HEK293 (cell line): ENCODE measurements at regions not wholly inside any gene's neighbourhood (a gene's known extent, or its start where the extent isn't known, plus 50 kb on each side); places are given as distances from the start of the nearest gene placed in this dataset.

Source experiments
- CTCF ChIA-PET: fragments of 350-600 bp; formaldehyde crosslinking; extraction: SDS; loops from one replicate; lab custom pipeline; 2021; ENCODE audit warnings: antibody characterized with exemption; lab: Yijun Ruan, JAX
- POLR2A ChIA-PET: fragments of 300-600 bp; formaldehyde crosslinking; extraction: SDS; loops from one replicate; lab custom pipeline; 2020; ENCODE audit warnings: antibody characterized with exemption, inconsistent platforms; lab: Yijun Ruan, JAX
- H3K27ac ChIP-seq: fragments of 200-500 bp; sonication (Bioruptor generic); 2 replicates; pipeline ENCODE4 v1.5.1; 2014; ENCODE audit warnings: low read depth, low read length, control low read depth, inconsistent platforms; ENCODE audit errors: extremely low read depth
- H3K36me3 ChIP-seq, 2 experiments: fragments of 200-500 bp in 1 of 2; sonication (Bioruptor generic) in 1 of 2; 1 replicate in 1 of 2; 2 replicates in 1 of 2; pipeline ENCODE4 v1.5.1; 2014 to 2017; ENCODE audit warnings: inconsistent platforms in 2 of 2, low read length in 2 of 2; ENCODE audit not compliant: control insufficient read depth in 2 of 2, insufficient read depth in 1 of 2
- H3K4me1 ChIP-seq: fragments of 200-500 bp; sonication (Bioruptor generic); 2 replicates; pipeline ENCODE4 v1.5.1; 2014; ENCODE audit warnings: mild to moderate bottlenecking, low read length, inconsistent platforms; ENCODE audit not compliant: control insufficient read depth, insufficient read depth
- H3K4me3 ChIP-seq: 2 replicates; pipeline ENCODE4 v1.5.1; 2011; ENCODE audit warnings: low read depth, mild to moderate bottlenecking, control low read depth, low read length, moderate library complexity
- H3K9me3 ChIP-seq: fragments of 200-500 bp; sonication (Bioruptor generic); 2 replicates; pipeline ENCODE4 v1.5.1; 2014; ENCODE audit warnings: low read depth, low read length, inconsistent platforms; ENCODE audit not compliant: control insufficient read depth, insufficient read depth
- IKZF3 ChIP-seq: fragments of 450-650 bp; IDR thresholded peaks from 2 replicates; pipeline ENCODE4 v1.5.0; 2018; ENCODE audit warnings: missing biosample characterization, mild to moderate bottlenecking, missing genetic modification characterization, moderate library complexity
- TRIM28 ChIP-seq: IDR thresholded peaks from 2 replicates; pipeline ENCODE4 v1.6.1; 2011; ENCODE audit warnings: low read length, control low read depth, borderline replicate concordance
- YY1 ChIP-seq: fragments of 450-650 bp; formaldehyde crosslinking; IDR thresholded peaks from 2 replicates; pipeline ENCODE4 v1.5.1; 2018; ENCODE audit warnings: missing biosample characterization, missing genetic modification characterization
- ZBTB17 ChIP-seq: fragments of 450-650 bp; formaldehyde crosslinking; IDR thresholded peaks from 2 replicates; pipeline ENCODE4 v1.5.1; 2016; ENCODE audit warnings: missing biosample characterization, missing genetic modification characterization
- ZNF24 ChIP-seq: fragments of 450-650 bp; formaldehyde crosslinking; IDR thresholded peaks from 2 replicates; pipeline ENCODE4 v1.5.1; 2016; ENCODE audit warnings: missing biosample characterization, missing genetic modification characterization
- ZNF266 ChIP-seq: fragments of 450-650 bp; formaldehyde crosslinking; IDR thresholded peaks from 2 replicates; pipeline ENCODE4 v1.5.1; 2016; ENCODE audit warnings: missing biosample characterization, missing genetic modification characterization, low read depth
- ZNF302 ChIP-seq: fragments of 450-650 bp; formaldehyde crosslinking; IDR thresholded peaks from 2 replicates; pipeline ENCODE4 v1.5.1; 2016; ENCODE audit warnings: missing biosample characterization, missing genetic modification characterization, low read depth
- ZNF324 ChIP-seq: fragments of 450-650 bp; formaldehyde crosslinking; IDR thresholded peaks from 2 replicates; pipeline ENCODE4 v1.5.1; 2016; ENCODE audit warnings: missing biosample characterization, missing genetic modification characterization
- ZNF423 ChIP-seq: fragments of 450-650 bp; formaldehyde crosslinking; IDR thresholded peaks from 2 replicates; pipeline ENCODE4 v1.5.1; 2016; ENCODE audit warnings: missing biosample characterization, missing genetic modification characterization
- ZNF433 ChIP-seq: fragments of 450-650 bp; formaldehyde crosslinking; IDR thresholded peaks from 2 replicates; pipeline ENCODE4 v1.5.1; 2016; ENCODE audit warnings: missing biosample characterization, missing genetic modification characterization, low read depth
- ZNF473 ChIP-seq: fragments of 450-650 bp; formaldehyde crosslinking; IDR thresholded peaks from 2 replicates; pipeline ENCODE4 v1.5.1; 2017; ENCODE audit warnings: missing biosample characterization, missing genetic modification characterization
- ZNF529 ChIP-seq: fragments of 450-650 bp; formaldehyde crosslinking; IDR thresholded peaks from 2 replicates; pipeline ENCODE4 v1.5.1; 2017; ENCODE audit warnings: missing genetic modification characterization, missing biosample characterization; ENCODE audit not compliant: insufficient replicate concordance
- ZNF596 ChIP-seq: fragments of 450-650 bp; IDR thresholded peaks from 2 replicates; pipeline ENCODE4 v1.5.0; 2018; ENCODE audit warnings: missing biosample characterization, mild to moderate bottlenecking, missing genetic modification characterization, moderate library complexity
- ZNF623 ChIP-seq: fragments of 450-650 bp; formaldehyde crosslinking; IDR thresholded peaks from 2 replicates; pipeline ENCODE4 v1.5.1; 2016; ENCODE audit warnings: missing biosample characterization, missing genetic modification characterization
- ZNF626 ChIP-seq: fragments of 450-650 bp; sonication (Bioruptor Pico); formaldehyde crosslinking; IDR thresholded peaks from 2 replicates; pipeline ENCODE4 v1.5.1; 2018; ENCODE audit warnings: missing biosample characterization, missing genetic modification characterization, inconsistent platforms
- ZNF707 ChIP-seq: fragments of 450-650 bp; formaldehyde crosslinking; IDR thresholded peaks from 2 replicates; pipeline ENCODE4 v1.5.1; 2016; ENCODE audit warnings: missing biosample characterization, missing genetic modification characterization
- ZNF768 ChIP-seq: fragments of 450-650 bp; formaldehyde crosslinking; IDR thresholded peaks from 2 replicates; pipeline ENCODE4 v1.5.1; 2018; ENCODE audit warnings: missing biosample characterization, mild to moderate bottlenecking, missing genetic modification characterization
- ZNF776 ChIP-seq: fragments of 450-650 bp; formaldehyde crosslinking; IDR thresholded peaks from 2 replicates; pipeline ENCODE4 v1.5.0; 2017; ENCODE audit warnings: missing biosample characterization, missing genetic modification characterization, borderline replicate concordance
- TF ChIP-seq, protein P1 (sequence below): fragments of 450-650 bp; IDR thresholded peaks from 2 replicates; pipeline ENCODE4 v1.5.1; 2018; ENCODE audit warnings: missing biosample characterization, missing genetic modification characterization
- TF ChIP-seq, protein P2 (sequence below): fragments of 450-650 bp; formaldehyde crosslinking; IDR thresholded peaks from 2 replicates; pipeline ENCODE4 v1.5.1; 2016; ENCODE audit warnings: missing biosample characterization, missing genetic modification characterization
- TF ChIP-seq, protein P3 (sequence below): fragments of 450-650 bp; formaldehyde crosslinking; IDR thresholded peaks from 2 replicates; pipeline ENCODE4 v1.5.1; 2017; ENCODE audit warnings: missing biosample characterization, missing genetic modification characterization
- TF ChIP-seq, protein P4 (sequence below): fragments of 450-650 bp; formaldehyde crosslinking; IDR thresholded peaks from 2 replicates; pipeline ENCODE4 v1.5.1; 2016; ENCODE audit warnings: missing biosample characterization, missing genetic modification characterization

DNA sequence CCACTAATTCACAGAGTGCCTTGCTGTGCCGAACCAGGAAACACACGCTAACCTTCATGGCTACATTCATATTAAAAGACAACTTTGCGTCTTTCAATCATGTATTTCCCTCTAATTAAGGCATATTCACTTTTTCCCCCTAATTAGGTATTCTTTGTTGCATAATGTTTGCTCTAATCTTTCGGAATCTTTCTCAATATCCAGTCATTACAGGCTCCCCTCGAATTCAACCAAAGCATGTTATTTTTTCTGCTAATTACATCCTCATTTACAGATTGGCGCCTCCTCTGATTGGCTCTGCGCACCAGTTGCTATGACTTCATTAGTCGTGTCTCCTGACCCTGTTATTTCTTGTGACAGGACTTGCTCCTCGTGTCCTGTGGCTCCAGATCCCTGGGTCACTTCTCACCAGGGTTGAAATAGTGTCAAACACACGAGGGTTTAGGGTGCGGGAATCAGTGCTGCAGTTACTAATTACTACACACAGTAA is 226.7 kb upstream of the TSHZ3 start:
- ChIA-PET CTCF (interaction anchor here (0.6 to 1.1 kb wide), 2 partner anchors 33 to 212 kb away, joined by 3 read pairs; no protein-coding TSS in a partner anchor), POLR2A (no interaction called here)
- H3K4me3 ChIP-seq: no peak overlapping the region
- H3K9me3 ChIP-seq: no peaks in the 10 kb centered on the region
- no peak for TF ChIP-seq ZNF24 (tag by site-specific recombination)
- no peak for TF ChIP-seq ZNF433
- no peak for TF ChIP-seq YY1 (tag by site-specific recombination)
- TF ChIP-seq ZNF529 (tag by site-specific recombination): no peak
- no peak for TF ChIP-seq ZNF596
- TF ChIP-seq, protein P1, sequence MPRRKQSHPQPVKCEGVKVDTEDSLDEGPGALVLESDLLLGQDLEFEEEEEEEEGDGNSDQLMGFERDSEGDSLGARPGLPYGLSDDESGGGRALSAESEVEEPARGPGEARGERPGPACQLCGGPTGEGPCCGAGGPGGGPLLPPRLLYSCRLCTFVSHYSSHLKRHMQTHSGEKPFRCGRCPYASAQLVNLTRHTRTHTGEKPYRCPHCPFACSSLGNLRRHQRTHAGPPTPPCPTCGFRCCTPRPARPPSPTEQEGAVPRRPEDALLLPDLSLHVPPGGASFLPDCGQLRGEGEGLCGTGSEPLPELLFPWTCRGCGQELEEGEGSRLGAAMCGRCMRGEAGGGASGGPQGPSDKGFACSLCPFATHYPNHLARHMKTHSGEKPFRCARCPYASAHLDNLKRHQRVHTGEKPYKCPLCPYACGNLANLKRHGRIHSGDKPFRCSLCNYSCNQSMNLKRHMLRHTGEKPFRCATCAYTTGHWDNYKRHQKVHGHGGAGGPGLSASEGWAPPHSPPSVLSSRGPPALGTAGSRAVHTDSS (tag by site-specific recombination): no peak
- TF ChIP-seq ZNF776 (tag by site-specific recombination): no peak
- TF ChIP-seq, protein P2, sequence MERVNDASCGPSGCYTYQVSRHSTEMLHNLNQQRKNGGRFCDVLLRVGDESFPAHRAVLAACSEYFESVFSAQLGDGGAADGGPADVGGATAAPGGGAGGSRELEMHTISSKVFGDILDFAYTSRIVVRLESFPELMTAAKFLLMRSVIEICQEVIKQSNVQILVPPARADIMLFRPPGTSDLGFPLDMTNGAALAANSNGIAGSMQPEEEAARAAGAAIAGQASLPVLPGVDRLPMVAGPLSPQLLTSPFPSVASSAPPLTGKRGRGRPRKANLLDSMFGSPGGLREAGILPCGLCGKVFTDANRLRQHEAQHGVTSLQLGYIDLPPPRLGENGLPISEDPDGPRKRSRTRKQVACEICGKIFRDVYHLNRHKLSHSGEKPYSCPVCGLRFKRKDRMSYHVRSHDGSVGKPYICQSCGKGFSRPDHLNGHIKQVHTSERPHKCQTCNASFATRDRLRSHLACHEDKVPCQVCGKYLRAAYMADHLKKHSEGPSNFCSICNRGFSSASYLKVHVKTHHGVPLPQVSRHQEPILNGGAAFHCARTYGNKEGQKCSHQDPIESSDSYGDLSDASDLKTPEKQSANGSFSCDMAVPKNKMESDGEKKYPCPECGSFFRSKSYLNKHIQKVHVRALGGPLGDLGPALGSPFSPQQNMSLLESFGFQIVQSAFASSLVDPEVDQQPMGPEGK (tag by site-specific recombination): no peak
- TF ChIP-seq ZNF707 (tag by site-specific recombination): no peak
- TF ChIP-seq ZNF324 (tag by site-specific recombination): no peak
- H3K4me1 ChIP-seq: no peaks in the 10 kb centered on the region
- no peak overlapping the region for H3K27ac ChIP-seq
- H3K36me3 ChIP-seq: no peaks in the 10 kb centered on the region

DNA sequence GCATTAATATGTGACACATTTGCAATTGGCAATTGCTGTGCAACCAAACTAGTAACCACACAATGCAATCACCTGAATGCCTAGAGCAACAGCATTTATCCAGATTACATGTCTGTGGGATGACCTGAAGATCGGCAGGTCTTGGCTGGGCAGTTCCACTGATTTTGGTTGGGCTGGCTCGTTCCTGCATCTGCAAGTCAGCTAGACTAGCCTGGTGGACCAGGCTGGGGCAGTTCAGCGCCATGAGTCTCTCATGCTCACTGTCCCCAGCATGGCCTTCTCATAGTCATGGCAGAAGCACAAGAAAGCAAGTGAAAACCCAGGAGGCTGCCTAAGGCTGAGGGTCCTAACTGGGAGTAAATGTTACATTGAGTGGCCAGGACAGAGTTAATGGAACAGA is 229.1 kb upstream of the TSHZ3 start:
- H3K27ac ChIP-seq: no peak overlapping the region
- H3K9me3 ChIP-seq: no peaks in the 10 kb centered on the region; the same call in 1 of the 2 replicates
- ChIA-PET POLR2A (no interaction called here), CTCF (no interaction called here)
- TF ChIP-seq ZNF302 (no peak), ZNF473 (no peak), ZNF626 (tag by site-specific recombination) (no peak), ZBTB17 (no peak), ZNF423 (no peak), ZNF266 (no peak), TRIM28 (no peak), ZNF768 (tag by site-specific recombination) (no peak), IKZF3 (no peak), ZNF623 (tag by site-specific recombination) (no peak)
- TF ChIP-seq, protein P3, sequence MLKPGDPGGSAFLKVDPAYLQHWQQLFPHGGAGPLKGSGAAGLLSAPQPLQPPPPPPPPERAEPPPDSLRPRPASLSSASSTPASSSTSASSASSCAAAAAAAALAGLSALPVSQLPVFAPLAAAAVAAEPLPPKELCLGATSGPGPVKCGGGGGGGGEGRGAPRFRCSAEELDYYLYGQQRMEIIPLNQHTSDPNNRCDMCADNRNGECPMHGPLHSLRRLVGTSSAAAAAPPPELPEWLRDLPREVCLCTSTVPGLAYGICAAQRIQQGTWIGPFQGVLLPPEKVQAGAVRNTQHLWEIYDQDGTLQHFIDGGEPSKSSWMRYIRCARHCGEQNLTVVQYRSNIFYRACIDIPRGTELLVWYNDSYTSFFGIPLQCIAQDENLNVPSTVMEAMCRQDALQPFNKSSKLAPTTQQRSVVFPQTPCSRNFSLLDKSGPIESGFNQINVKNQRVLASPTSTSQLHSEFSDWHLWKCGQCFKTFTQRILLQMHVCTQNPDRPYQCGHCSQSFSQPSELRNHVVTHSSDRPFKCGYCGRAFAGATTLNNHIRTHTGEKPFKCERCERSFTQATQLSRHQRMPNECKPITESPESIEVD: no peak
- TF ChIP-seq, protein P4, sequence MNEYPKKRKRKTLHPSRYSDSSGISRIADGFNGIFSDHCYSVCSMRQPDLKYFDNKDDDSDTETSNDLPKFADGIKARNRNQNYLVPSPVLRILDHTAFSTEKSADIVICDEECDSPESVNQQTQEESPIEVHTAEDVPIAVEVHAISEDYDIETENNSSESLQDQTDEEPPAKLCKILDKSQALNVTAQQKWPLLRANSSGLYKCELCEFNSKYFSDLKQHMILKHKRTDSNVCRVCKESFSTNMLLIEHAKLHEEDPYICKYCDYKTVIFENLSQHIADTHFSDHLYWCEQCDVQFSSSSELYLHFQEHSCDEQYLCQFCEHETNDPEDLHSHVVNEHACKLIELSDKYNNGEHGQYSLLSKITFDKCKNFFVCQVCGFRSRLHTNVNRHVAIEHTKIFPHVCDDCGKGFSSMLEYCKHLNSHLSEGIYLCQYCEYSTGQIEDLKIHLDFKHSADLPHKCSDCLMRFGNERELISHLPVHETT (tag by site-specific recombination): no peak
- H3K36me3 ChIP-seq: no peaks in the 10 kb centered on the region
- H3K4me1 ChIP-seq: no peaks in the 10 kb centered on the region
- no peak overlapping the region for H3K4me3 ChIP-seq
